Stimulated activated CD4-positive, alpha-beta T cell treated with anti-CD3 and anti-CD28 coated beads, Interleukin-12 subunit alpha, Interleukin-12 subunit beta, amount 100 ng/mL, for 24 hours (primary cell): ENCODE measurements at regions not wholly inside any gene's neighbourhood (a gene's known extent, or its start where the extent isn't known, plus 50 kb on each side); places are given as distances from the start of the nearest gene placed in this dataset.
"Not testable (repeated sequence)": the region's sequence is repeated elsewhere in the genome, so short reads cannot be mapped to it uniquely, and the experiment has no call there.

ENCODE experiments used
- DNase-seq, 2 experiments: peaks; one replicate each; pipeline ENCODE4 v3.0.0-alpha.2; 2020; ENCODE audit warnings: low read depth in 2 of 2

GRCh38 chr17:63078707-63079106, 112.7 kb downstream of the TANC2 start:
- DNase-seq = no peak

GRCh38 chr17:63082273-63082861, 116.3 kb downstream of the TANC2 start:
- DNase-seq = no peak

GRCh38 chr17:63082952-63083351, 116.9 kb downstream of the TANC2 start:
- no peak for DNase-seq

GRCh38 chr17:63086483-63087185, 120.6 kb downstream of the TANC2 start:
- no peak for DNase-seq

GRCh38 chr17:63090358-63091114, 124.5 kb downstream of the TANC2 start:
- DNase-seq = not testable (repeated sequence)

GRCh38 chr17:63091909-63092308, 125.9 kb downstream of the TANC2 start:
- DNase-seq = not testable (repeated sequence)

GRCh38 chr17:63094631-63095030, 128.6 kb downstream of the TANC2 start:
- no peak for DNase-seq

GRCh38 chr17:63095459-63095858, 129.4 kb downstream of the TANC2 start:
- DNase-seq = no peak

- DNase-seq = no peak
Measured at GRCh38 chr17:63095879-63096278, 129.8 kb downstream of the TANC2 start.

GRCh38 chr17:63096426-63096825, 130.4 kb downstream of the TANC2 start:
- DNase-seq = no peak

- no peak for DNase-seq
Measured at GRCh38 chr17:63099425-63099824, 133.4 kb downstream of the TANC2 start.

- DNase-seq = no peak
Measured at GRCh38 chr17:63102034-63102433, 136.0 kb downstream of the TANC2 start.

GRCh38 chr17:63106050-63106449, 140.0 kb downstream of the TANC2 start:
- DNase-seq = no peak

- no peak for DNase-seq
Measured at GRCh38 chr17:63109661-63110060, 143.6 kb downstream of the TANC2 start.

- DNase-seq = no peak
Measured at GRCh38 chr17:63113167-63113566, 147.1 kb downstream of the TANC2 start.

- no peak for DNase-seq
Measured at GRCh38 chr17:63116228-63116627, 150.2 kb downstream of the TANC2 start.

GRCh38 chr17:63116967-63117830, 151.2 kb downstream of the TANC2 start:
- no peak for DNase-seq

GRCh38 chr17:63120406-63120805, 154.4 kb downstream of the TANC2 start:
- no peak for DNase-seq

GRCh38 chr17:63124536-63124935, 158.5 kb downstream of the TANC2 start:
- no peak for DNase-seq

- no peak for DNase-seq
Measured at GRCh38 chr17:63124958-63125357, 158.9 kb downstream of the TANC2 start.

GRCh38 chr17:63125987-63126386, 160.0 kb downstream of the TANC2 start:
- DNase-seq = no peak

- DNase-seq = no peak
Measured at GRCh38 chr17:63126607-63127006, 160.6 kb downstream of the TANC2 start.
